Stomach (tissue), 4 donors: ENCODE measurements at regions not wholly inside any gene's neighbourhood (a gene's known extent, or its start where the extent isn't known, plus 50 kb on each side); places are given as distances from the start of the nearest gene placed in this dataset.

Experiments
- CTCF ChIP-seq, 7 experiments: fragments of 450-650 bp in 4 of 7; fragments of 200-600 bp in 3 of 7; sonication (generic) in 3 of 7; IDR thresholded peaks; one replicate each; pipeline ENCODE4 v1.5.1; 2016 to 2019; ENCODE audit warnings: antibody characterized with exemption in 7 of 7, control low read depth in 2 of 7, mild to moderate bottlenecking in 1 of 7
- POLR2A ChIP-seq, 4 donors: fragments of 450-650 bp; IDR thresholded peaks; one replicate each; pipeline ENCODE4 v1.6.1; 2016; ENCODE audit warnings: antibody characterized with exemption in 4 of 4, control low read depth in 2 of 4, mild to moderate bottlenecking in 1 of 4, moderate library complexity in 1 of 4
- POLR2AphosphoS5 ChIP-seq, 3 donors: sonication (generic); formaldehyde crosslinking; IDR thresholded peaks; one replicate each; pipeline ENCODE4 v1.6.1; 2016; ENCODE audit warnings: antibody characterized with exemption in 3 of 3

DNA sequence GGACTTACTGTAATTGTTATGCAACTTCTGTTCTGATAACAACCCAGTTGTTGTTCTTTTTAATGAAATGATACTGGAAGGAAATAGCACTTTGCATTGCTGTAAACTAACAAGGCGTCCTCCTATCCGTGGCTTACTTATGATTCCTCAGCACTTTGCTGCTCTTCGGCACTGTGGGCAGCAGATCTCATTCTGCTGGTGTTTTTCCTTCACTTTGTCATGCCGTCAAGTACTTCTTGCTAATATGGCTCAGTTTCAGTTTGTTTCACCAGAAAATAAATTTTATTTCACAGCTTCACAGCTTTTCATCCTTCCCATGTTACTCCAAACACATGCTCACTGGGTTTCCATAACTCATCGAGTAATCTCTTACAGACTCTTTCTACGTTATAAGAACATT lies 289.3 kb downstream of the MEIS1 start:
- TF ChIP-seq POLR2A (IDR thresholded peaks at IDR 0.05) (no peak), CTCF (IDR thresholded peaks at IDR 0.05) (no peak), POLR2AphosphoS5 (IDR thresholded peaks at IDR 0.05) (no peak)
